SK-N-SH treated with all-trans-retinoic acid at 6 μM for 48 hours (cell line): ENCODE measurements at regions not wholly inside any gene's neighbourhood (a gene's known extent, or its start where the extent isn't known, plus 50 kb on each side); places are given as distances from the start of the nearest gene placed in this dataset.

ENCODE experiments used
- ATAC-seq: fragments of 200-7000 bp; cut with Tn5 transposase; 3 replicates; pipeline ENCODE4 v1.9.1; 2020; ENCODE audit warnings: mild to moderate bottlenecking, moderate library complexity
- BACH2 ChIP-seq: fragments of 250-450 bp; sonication (Bioruptor Pico); IDR thresholded peaks from 2 replicates; pipeline ENCODE4 v1.9.0; 2021; ENCODE audit warnings: mild to moderate bottlenecking, borderline replicate concordance
- CREB5 ChIP-seq: fragments of 250-450 bp; sonication (Bioruptor Pico); IDR thresholded peaks from 2 replicates; pipeline ENCODE4 v1.5.1; 2020; ENCODE audit warnings: low read depth, mild to moderate bottlenecking, moderate library complexity
- CSDC2 ChIP-seq: fragments of 250-450 bp; sonication (Bioruptor Pico); IDR thresholded peaks from 2 replicates; pipeline ENCODE4 v1.5.0; 2020; ENCODE audit warnings: mild to moderate bottlenecking, moderate library complexity
- CSRNP3 ChIP-seq: fragments of 250-450 bp; sonication (Bioruptor Pico); IDR thresholded peaks from 2 replicates; pipeline ENCODE4 v1.5.1; 2021; ENCODE audit warnings: mild to moderate bottlenecking, moderate library complexity
- ESRRG ChIP-seq: fragments of 250-450 bp; sonication (Bioruptor Pico); IDR thresholded peaks from 2 replicates; pipeline ENCODE4 v1.6.1; 2021; ENCODE audit warnings: mild to moderate bottlenecking
- ISL1 ChIP-seq: fragments of 250-450 bp; sonication (Bioruptor Pico); IDR thresholded peaks from 2 replicates; pipeline ENCODE4 v2.1.2; 2022; ENCODE audit warnings: mild to moderate bottlenecking, moderate library complexity
- OSR1 ChIP-seq: fragments of 250-450 bp; sonication (Bioruptor Pico); IDR thresholded peaks from 2 replicates; pipeline ENCODE4 v1.8.0; 2022; ENCODE audit warnings: moderate library complexity, mild to moderate bottlenecking, inconsistent platforms
- PATZ1 ChIP-seq: fragments of 250-450 bp; sonication (Bioruptor Pico); IDR thresholded peaks from 2 replicates; pipeline ENCODE4 v1.8.0; 2020; ENCODE audit warnings: mild to moderate bottlenecking, moderate library complexity, borderline replicate concordance
- POU6F1 ChIP-seq: fragments of 250-450 bp; sonication (Bioruptor Pico); IDR thresholded peaks from 2 replicates; pipeline ENCODE4 v1.8.0; 2021; ENCODE audit warnings: low read depth, mild to moderate bottlenecking, moderate library complexity, borderline replicate concordance
- RARB ChIP-seq: fragments of 250-450 bp; sonication (Bioruptor Pico); IDR thresholded peaks from 2 replicates; pipeline ENCODE4 v1.8.0; 2021; ENCODE audit warnings: mild to moderate bottlenecking, moderate library complexity
- TOX ChIP-seq: fragments of 250-450 bp; sonication (Bioruptor Pico); IDR thresholded peaks from 2 replicates; pipeline ENCODE4 v1.8.0; 2021; ENCODE audit warnings: mild to moderate bottlenecking, moderate library complexity, borderline replicate concordance
- TSHZ2 ChIP-seq: fragments of 250-450 bp; sonication (Bioruptor Pico); IDR thresholded peaks from 2 replicates; pipeline ENCODE4 v1.5.0; 2020; ENCODE audit warnings: mild to moderate bottlenecking, moderate library complexity
- ZC3H10 ChIP-seq: fragments of 250-450 bp; sonication (Bioruptor Pico); IDR thresholded peaks from 2 replicates; pipeline ENCODE4 v1.5.1; 2021; ENCODE audit warnings: mild to moderate bottlenecking, moderate library complexity
- ZFP30 ChIP-seq: fragments of 450-650 bp; formaldehyde crosslinking; IDR thresholded peaks from 2 replicates; pipeline ENCODE4 v1.5.0; 2022; ENCODE audit warnings: mild to moderate bottlenecking, moderate library complexity
- ZNF565 ChIP-seq: fragments of 450-650 bp; formaldehyde crosslinking; conservative IDR thresholded peaks from 2 replicates; pipeline ENCODE4 v1.5.0; 2020; ENCODE audit warnings: low read depth, mild to moderate bottlenecking, moderate library complexity
- ZNF70 ChIP-seq: fragments of 450-650 bp; formaldehyde crosslinking; IDR thresholded peaks from 2 replicates; pipeline ENCODE4 v1.5.0; 2020; ENCODE audit warnings: mild to moderate bottlenecking, moderate library complexity
- ZNF8 ChIP-seq: fragments of 450-650 bp; formaldehyde crosslinking; IDR thresholded peaks from 2 replicates; pipeline ENCODE4 v1.5.0; 2020; ENCODE audit warnings: mild to moderate bottlenecking, moderate library complexity

- TF ChIP-seq ZNF8, result no peak
- no peak for TF ChIP-seq TOX
- no peak for TF ChIP-seq BACH2 (CRISPR knock-in tag)
- TF ChIP-seq PATZ1 (CRISPR knock-in tag), result no peak
- no peak for TF ChIP-seq ISL1 (CRISPR knock-in tag)
- TF ChIP-seq ZNF70 (CRISPR knock-in tag), result no peak
- no peak for ATAC-seq
Measured at GRCh38 chr16:14375132-14375491, 254.9 kb downstream of the PARN start.

GRCh38 chr16:14374451-14375131 lies 255.5 kb downstream of the PARN start:
- no peak for ATAC-seq
- TF ChIP-seq OSR1 (CRISPR knock-in tag) (no peak), PATZ1 (CRISPR knock-in tag) (no peak), POU6F1 (CRISPR knock-in tag) (no peak)

- TF ChIP-seq ZNF565 (CRISPR knock-in tag) (no peak), TOX (no peak), CSRNP3 (CRISPR knock-in tag) (no peak), ZFP30 (no peak)
- no peak for ATAC-seq
Measured at GRCh38 chr16:14373896-14374295, 256.2 kb downstream of the PARN start.

GRCh38 chr16:14373406-14373805 lies 256.7 kb downstream of the PARN start:
- ATAC-seq, result no peak
- TF ChIP-seq BACH2 (CRISPR knock-in tag), result no peak
- no peak for TF ChIP-seq CREB5
- TF ChIP-seq OSR1 (CRISPR knock-in tag), result no peak
- no peak for TF ChIP-seq ZC3H10
- no peak for TF ChIP-seq CSDC2 (CRISPR knock-in tag)
- no peak for TF ChIP-seq PATZ1 (CRISPR knock-in tag)
- no peak for TF ChIP-seq ZNF565 (CRISPR knock-in tag)
- no peak for TF ChIP-seq TSHZ2 (CRISPR knock-in tag)
- no peak for TF ChIP-seq POU6F1 (CRISPR knock-in tag)
- no peak for TF ChIP-seq RARB (CRISPR knock-in tag)
- TF ChIP-seq ZFP30, result no peak
- no peak for TF ChIP-seq ZNF8
- TF ChIP-seq ESRRG (CRISPR knock-in tag), result no peak
- TF ChIP-seq, all 23 proteins: peak for 0
